K562 (cell line): ENCODE measurements at regions not wholly inside any gene's neighbourhood (a gene's known extent, or its start where the extent isn't known, plus 50 kb on each side); places are given as distances from the start of the nearest gene placed in this dataset.
A peak's percentile ranks its signal among the peaks of the same experiment; 100 is the strongest.

Experiments used
- ARID1B ChIP-seq: fragments of 450-650 bp; IDR thresholded peaks from 2 replicates; pipeline ENCODE4 v1.6.1; 2016; ENCODE audit warnings: antibody characterized with exemption, mild to moderate bottlenecking, inconsistent platforms
- ARNT ChIP-seq, 2 experiments: fragments of 450-650 bp; IDR thresholded peaks; 2 replicates each; pipeline ENCODE4 v1.6.1; 2016; ENCODE audit warnings: mild to moderate bottlenecking in 1 of 2
- CBFA2T2 ChIP-seq: fragments of 450-650 bp; conservative IDR thresholded peaks from 2 replicates; pipeline ENCODE4 v1.6.1; 2017; ENCODE audit warnings: mild to moderate bottlenecking
- DIDO1 ChIP-seq: fragments of 450-650 bp; IDR thresholded peaks from 2 replicates; pipeline ENCODE4 v1.6.1; 2016; ENCODE audit warnings: low read depth, missing biosample characterization, missing genetic modification characterization
- ESRRA ChIP-seq: fragments of 450-650 bp; IDR thresholded peaks from 2 replicates; pipeline ENCODE4 v1.6.1; 2014; ENCODE audit warnings: low read depth, mild to moderate bottlenecking, moderate library complexity, borderline replicate concordance
- EZH2 ChIP-seq: IDR thresholded peaks from 2 replicates; pipeline ENCODE4 v1.6.1; 2012; ENCODE audit warnings: low read depth, mild to moderate bottlenecking, inconsistent platforms, low read length, borderline replicate concordance
- GTF2E2 ChIP-seq: fragments of 200-800 bp; sonication (Bioruptor generic); IDR thresholded peaks from 2 replicates; pipeline ENCODE4 v1.6.1; 2016; ENCODE audit warnings: missing genetic modification characterization, missing compliant biosample characterization
- HDAC1 ChIP-seq, 2 experiments: fragments of 450-650 bp; IDR thresholded peaks; 2 replicates each; pipeline ENCODE4 v1.6.1; 2016 to 2017; ENCODE audit warnings: inconsistent platforms in 1 of 2, mild to moderate bottlenecking in 1 of 2, moderate library complexity in 1 of 2
- KLF16 ChIP-seq: IDR thresholded peaks from 2 replicates; pipeline ENCODE4 v1.6.1; 2016; ENCODE audit warnings: antibody characterized with exemption
- MAFG ChIP-seq: fragments of 450-650 bp; conservative IDR thresholded peaks from 2 replicates; pipeline ENCODE4 v1.6.1; 2016; ENCODE audit warnings: missing genetic modification characterization, missing compliant biosample characterization
- NR2C1 ChIP-seq, 2 experiments: fragments of 450-650 bp; IDR thresholded peaks; 2 replicates each; pipeline ENCODE4 v1.6.1; 2017; ENCODE audit warnings: mild to moderate bottlenecking in 2 of 2, antibody characterized with exemption in 1 of 2, inconsistent platforms in 1 of 2, missing compliant biosample characterization in 1 of 2, missing genetic modification characterization in 1 of 2
- NR2F6 ChIP-seq: fragments of 450-650 bp; formaldehyde crosslinking; IDR thresholded peaks from 2 replicates; pipeline ENCODE4 v1.4.0; 2020; ENCODE audit warnings: mild to moderate bottlenecking
- OTX1 ChIP-seq: fragments of 450-650 bp; formaldehyde crosslinking; IDR thresholded peaks from 2 replicates; pipeline ENCODE4 v1.4.0; 2022; ENCODE audit warnings: mild to moderate bottlenecking
- POLR2AphosphoS2 ChIP-seq: IDR thresholded peaks from 2 replicates; pipeline ENCODE4 v1.6.1; 2012; ENCODE audit warnings: low read length, improper control_type of control experiment
- POLR2G ChIP-seq: fragments of 200-400 bp; formaldehyde crosslinking; IDR thresholded peaks from 2 replicates; pipeline ENCODE4 v1.6.1; 2017; ENCODE audit warnings: low read depth, mild to moderate bottlenecking, antibody characterized with exemption, low read length, moderate library complexity
- POLR3G ChIP-seq: IDR thresholded peaks from 2 replicates; pipeline ENCODE4 v1.6.1; 2011; ENCODE audit not compliant: insufficient read length, insufficient replicate concordance; ENCODE audit errors: extremely low read depth
- RCOR1 ChIP-seq, 2 experiments: IDR thresholded peaks; 2 replicates each; pipeline ENCODE4 v1.6.1; 2012; ENCODE audit warnings: low read depth in 2 of 2, low read length in 2 of 2, borderline replicate concordance in 1 of 2, improper control_type of control experiment in 1 of 2
- RUNX1 ChIP-seq: sonication (generic); IDR thresholded peaks from 2 replicates; pipeline ENCODE4 v1.6.1; 2016; ENCODE audit warnings: antibody characterized with exemption, low read depth
- SMARCA4 ChIP-seq: fragments of 450-650 bp; IDR thresholded peaks from 2 replicates; pipeline ENCODE4 v1.6.1; 2016
- TCF3 ChIP-seq: sonication (generic); formaldehyde crosslinking; IDR thresholded peaks from 2 replicates; pipeline ENCODE4 v1.4.0; 2020; ENCODE audit warnings: mild to moderate bottlenecking, missing genetic modification reagents
- ZNF121 ChIP-seq: sonication (generic); formaldehyde crosslinking; conservative IDR thresholded peaks from 2 replicates; pipeline ENCODE4 v1.8.0; 2022; ENCODE audit warnings: missing genetic modification reagents
- TF ChIP-seq, protein P1 (sequence below): sonication (generic); formaldehyde crosslinking; IDR thresholded peaks from 2 replicates; pipeline ENCODE4 v1.8.1; 2023; ENCODE audit warnings: mild to moderate bottlenecking, missing genetic modification reagents
- TF ChIP-seq, protein P2 (sequence below): fragments of 450-650 bp; IDR thresholded peaks from 2 replicates; pipeline ENCODE4 v1.6.1; 2016
- TF ChIP-seq, protein P3 (sequence below), 2 experiments: IDR thresholded peaks in 1 of 2; conservative IDR thresholded peaks in 1 of 2; 2 replicates each; pipeline ENCODE4 v1.6.1; 2016; ENCODE audit warnings: low read depth in 2 of 2, mild to moderate bottlenecking in 1 of 2, missing compliant biosample characterization in 1 of 2, missing genetic modification characterization in 1 of 2, moderate library complexity in 1 of 2
- TF ChIP-seq, protein P4 (sequence below): sonication (generic); IDR thresholded peaks from 2 replicates; pipeline ENCODE4 v1.6.1; 2016

DNA sequence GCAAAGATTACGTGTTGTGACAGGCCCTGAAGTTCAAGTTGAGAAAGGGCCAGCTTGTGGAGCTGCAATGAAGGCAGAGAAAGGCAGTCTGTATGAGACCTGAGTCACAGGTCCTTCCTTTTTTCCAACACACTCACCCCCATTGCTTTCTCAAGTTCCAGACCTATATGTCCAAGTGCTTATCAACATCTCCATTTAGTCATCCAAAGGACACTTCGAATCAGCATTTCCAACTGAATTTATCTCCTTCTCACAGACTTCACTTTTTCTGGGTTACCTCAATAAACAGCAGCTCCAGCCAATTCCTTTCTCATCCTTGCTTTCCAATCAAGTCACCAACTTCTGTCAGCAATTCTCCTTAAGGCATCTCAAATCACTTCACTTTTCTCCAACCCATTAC is 56.4 kb upstream of the KIF21A start (continued):
- TF ChIP-seq GTF2E2 (tag) (no peak), MAFG (tag) (peak; percentile 54), EZH2 (no peak), ESRRA (no peak), ARID1B (peak; percentile 83), NR2F6 (no peak), TCF3 (CRISPR knock-in tag) (peak; percentile 76), KLF16 (0 out of 2 replicates have a peak, but pooled peaks have one; percentile 15), POLR3G (no peak), ZNF121 (CRISPR knock-in tag) (no peak), POLR2AphosphoS2 (no peak), SMARCA4 (peak; percentile 68; the same call in 1 of the 2 replicates), CBFA2T2 (peak; percentile 74), NR2C1 (IDR thresholded peaks at IDR 0.05) (no peak), NR2C1 (tag; IDR thresholded peaks at IDR 0.05) (no peak), OTX1 (CRISPR knock-in tag) (no peak), RUNX1 (no peak), RCOR1 (IDR thresholded peaks at IDR 0.05; ENCODE audit: borderline replicate concordance in 1 of 2, low read depth in 2 of 2, low read length in 2 of 2) (peak in 1 of 2 experiments; percentile 74; a peak in 1 of 4 replicates), HDAC1 (IDR thresholded peaks at IDR 0.05) (peak in 1 of 2 experiments; percentile 75; a peak in 2 of 4 replicates), ARNT (IDR thresholded peaks at IDR 0.05) (no peak), DIDO1 (tag) (no peak), POLR2G (no peak)
- TF ChIP-seq, protein P1, sequence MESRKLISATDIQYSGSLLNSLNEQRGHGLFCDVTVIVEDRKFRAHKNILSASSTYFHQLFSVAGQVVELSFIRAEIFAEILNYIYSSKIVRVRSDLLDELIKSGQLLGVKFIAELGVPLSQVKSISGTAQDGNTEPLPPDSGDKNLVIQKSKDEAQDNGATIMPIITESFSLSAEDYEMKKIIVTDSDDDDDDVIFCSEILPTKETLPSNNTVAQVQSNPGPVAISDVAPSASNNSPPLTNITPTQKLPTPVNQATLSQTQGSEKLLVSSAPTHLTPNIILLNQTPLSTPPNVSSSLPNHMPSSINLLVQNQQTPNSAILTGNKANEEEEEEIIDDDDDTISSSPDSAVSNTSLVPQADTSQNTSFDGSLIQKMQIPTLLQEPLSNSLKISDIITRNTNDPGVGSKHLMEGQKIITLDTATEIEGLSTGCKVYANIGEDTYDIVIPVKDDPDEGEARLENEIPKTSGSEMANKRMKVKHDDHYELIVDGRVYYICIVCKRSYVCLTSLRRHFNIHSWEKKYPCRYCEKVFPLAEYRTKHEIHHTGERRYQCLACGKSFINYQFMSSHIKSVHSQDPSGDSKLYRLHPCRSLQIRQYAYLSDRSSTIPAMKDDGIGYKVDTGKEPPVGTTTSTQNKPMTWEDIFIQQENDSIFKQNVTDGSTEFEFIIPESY (CRISPR knock-in tag), result no peak
- TF ChIP-seq, protein P2, sequence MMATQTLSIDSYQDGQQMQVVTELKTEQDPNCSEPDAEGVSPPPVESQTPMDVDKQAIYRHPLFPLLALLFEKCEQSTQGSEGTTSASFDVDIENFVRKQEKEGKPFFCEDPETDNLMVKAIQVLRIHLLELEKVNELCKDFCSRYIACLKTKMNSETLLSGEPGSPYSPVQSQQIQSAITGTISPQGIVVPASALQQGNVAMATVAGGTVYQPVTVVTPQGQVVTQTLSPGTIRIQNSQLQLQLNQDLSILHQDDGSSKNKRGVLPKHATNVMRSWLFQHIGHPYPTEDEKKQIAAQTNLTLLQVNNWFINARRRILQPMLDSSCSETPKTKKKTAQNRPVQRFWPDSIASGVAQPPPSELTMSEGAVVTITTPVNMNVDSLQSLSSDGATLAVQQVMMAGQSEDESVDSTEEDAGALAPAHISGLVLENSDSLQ, result peak; percentile 12; the same call in 1 of the 2 replicates
- TF ChIP-seq, protein P3, sequence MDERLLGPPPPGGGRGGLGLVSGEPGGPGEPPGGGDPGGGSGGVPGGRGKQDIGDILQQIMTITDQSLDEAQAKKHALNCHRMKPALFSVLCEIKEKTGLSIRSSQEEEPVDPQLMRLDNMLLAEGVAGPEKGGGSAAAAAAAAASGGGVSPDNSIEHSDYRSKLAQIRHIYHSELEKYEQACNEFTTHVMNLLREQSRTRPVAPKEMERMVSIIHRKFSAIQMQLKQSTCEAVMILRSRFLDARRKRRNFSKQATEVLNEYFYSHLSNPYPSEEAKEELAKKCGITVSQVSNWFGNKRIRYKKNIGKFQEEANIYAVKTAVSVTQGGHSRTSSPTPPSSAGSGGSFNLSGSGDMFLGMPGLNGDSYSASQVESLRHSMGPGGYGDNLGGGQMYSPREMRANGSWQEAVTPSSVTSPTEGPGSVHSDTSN (CRISPR knock-in tag; IDR thresholded peaks at IDR 0.05; ENCODE audit: low read depth), result no peak
- TF ChIP-seq, protein P3 (tag; conservative IDR thresholded peaks at IDR 0.05; ENCODE audit: low read depth), result 0 out of 2 replicates have a peak, but pooled peaks have one; percentile 11
- TF ChIP-seq, protein P4, sequence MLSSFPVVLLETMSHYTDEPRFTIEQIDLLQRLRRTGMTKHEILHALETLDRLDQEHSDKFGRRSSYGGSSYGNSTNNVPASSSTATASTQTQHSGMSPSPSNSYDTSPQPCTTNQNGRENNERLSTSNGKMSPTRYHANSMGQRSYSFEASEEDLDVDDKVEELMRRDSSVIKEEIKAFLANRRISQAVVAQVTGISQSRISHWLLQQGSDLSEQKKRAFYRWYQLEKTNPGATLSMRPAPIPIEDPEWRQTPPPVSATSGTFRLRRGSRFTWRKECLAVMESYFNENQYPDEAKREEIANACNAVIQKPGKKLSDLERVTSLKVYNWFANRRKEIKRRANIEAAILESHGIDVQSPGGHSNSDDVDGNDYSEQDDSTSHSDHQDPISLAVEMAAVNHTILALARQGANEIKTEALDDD, result peak; percentile 45; the same call in 1 of the 2 replicates
